DOHH2 (cell line): ENCODE measurements at regions not wholly inside any gene's neighbourhood (a gene's known extent, or its start where the extent isn't known, plus 50 kb on each side); places are given as distances from the start of the nearest gene placed in this dataset.

Experiments
- CTCF ChIP-seq: fragments of 200-600 bp; sonication (generic); IDR thresholded peaks from one replicate; pipeline ENCODE4 v1.5.1; 2014; ENCODE audit warnings: antibody characterized with exemption, mild to moderate bottlenecking, low read depth, low read length; ENCODE audit not compliant: poor library complexity, severe bottlenecking
- EZH2phosphoT487 ChIP-seq: fragments of 200-600 bp; sonication (generic); IDR thresholded peaks from 2 replicates; pipeline ENCODE4 v1.6.1; 2017; ENCODE audit warnings: borderline replicate concordance, mild to moderate bottlenecking, antibody characterized with exemption, low read length, moderate library complexity, mixed read lengths

- no peak for TF ChIP-seq CTCF
- TF ChIP-seq EZH2phosphoT487 = no peak
These were observed 71.8 kb upstream of the VWDE start for GRCh38 chr7:12475362-12476063.
